Esophagus muscularis mucosa (tissue), 4 donors: ENCODE measurements at regions not wholly inside any gene's neighbourhood (a gene's known extent, or its start where the extent isn't known, plus 50 kb on each side); places are given as distances from the start of the nearest gene placed in this dataset.

Source experiments
- DNase-seq: peaks from one replicate; pipeline ENCODE4 v3.0.0-alpha.2; 2017; ENCODE audit errors: extremely low spot score
- H3K27ac ChIP-seq, 4 donors: fragments of 200-600 bp; sonication (generic); replicated peaks in 1 of 4; 1 replicate in 3 of 4; 2 replicates in 1 of 4; pipeline ENCODE4 v1.5.1; 2016 to 2019; ENCODE audit warnings: mild to moderate bottlenecking in 1 of 4
- H3K27me3 ChIP-seq, 4 donors: fragments of 200-600 bp; sonication (generic); one replicate each; pipeline versions ENCODE4 v1.5.1 to v1.6.0; 2016 to 2019
- H3K36me3 ChIP-seq, 4 donors: fragments of 200-600 bp; sonication (generic); one replicate each; pipeline ENCODE4 v1.5.1; 2016 to 2019
- H3K4me1 ChIP-seq, 4 donors: fragments of 200-600 bp; sonication (generic); one replicate each; pipeline ENCODE4 v1.5.1; 2016 to 2019
- H3K4me3 ChIP-seq, 4 donors: fragments of 200-600 bp; sonication (generic); 1 replicate in 2 of 4; 2 replicates in 2 of 4; pipeline ENCODE4 v1.5.1; 2016 to 2019; ENCODE audit warnings: mild to moderate bottlenecking in 4 of 4, moderate library complexity in 1 of 4
- H3K9me3 ChIP-seq, 4 donors: fragments of 200-600 bp; sonication (generic); 1 replicate in 3 of 4; 2 replicates in 1 of 4; pipeline ENCODE4 v1.5.1; 2016 to 2019
- EP300 ChIP-seq: sonication (generic); formaldehyde crosslinking; IDR thresholded peaks from one replicate; pipeline ENCODE4 v1.6.1; 2017; ENCODE audit warnings: antibody characterized with exemption
- POLR2A ChIP-seq: fragments of 450-650 bp; IDR thresholded peaks from one replicate; pipeline ENCODE4 v1.6.1; 2017; ENCODE audit warnings: antibody characterized with exemption, moderate library complexity, mild to moderate bottlenecking, low read depth
- POLR2AphosphoS5 ChIP-seq, 2 donors: sonication (generic); formaldehyde crosslinking; IDR thresholded peaks; one replicate each; pipeline ENCODE4 v1.6.1; 2017; ENCODE audit warnings: antibody characterized with exemption in 2 of 2
- WGBS: methylation state at CpG from one replicate; pipeline ENCODE4 v1.1.5; 2018; 5-methylcytosine and 5-hydroxymethylcytosine counted together
- intact Hi-C: fragments of 100-400 bp; cut with DNase I; formaldehyde crosslinking; loops from one replicate; pipeline ENCODE4 v1.15.1; 2023
- TF ChIP-seq, protein P1 (sequence below), 3 experiments: fragments of 200-600 bp in 2 of 3; fragments of 450-650 bp in 1 of 3; sonication (generic) in 2 of 3; IDR thresholded peaks; one replicate each; pipeline ENCODE4 v1.5.1; 2017 to 2019; ENCODE audit warnings: antibody characterized with exemption in 3 of 3, mild to moderate bottlenecking in 2 of 3, moderate library complexity in 1 of 3

DNA sequence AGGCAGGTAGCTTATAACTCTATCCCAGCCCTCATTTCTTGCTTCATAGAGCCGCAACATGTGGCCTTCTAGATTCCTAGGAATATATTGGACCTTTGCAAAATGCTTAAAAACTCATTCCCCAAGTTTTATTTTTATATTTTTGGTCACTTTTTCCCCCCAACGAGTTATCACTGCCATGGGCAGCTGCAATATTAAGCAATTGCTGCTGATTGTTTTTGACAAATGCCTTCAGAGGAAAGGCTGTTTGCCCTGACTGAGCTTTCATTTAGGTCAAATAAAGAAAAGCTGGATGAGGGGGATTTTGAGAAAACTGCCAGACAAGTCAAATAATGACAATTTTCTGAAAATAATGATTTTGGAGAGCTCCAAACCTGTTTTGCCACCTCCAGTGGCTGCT lies 976.9 kb upstream of the MBL2 start:
- H3K36me3 ChIP-seq, result no peaks in the 10 kb centered on the region
- no peak for DNase-seq
- H3K4me1 ChIP-seq, result no peaks in the 10 kb centered on the region
- H3K27me3 ChIP-seq, result no peaks in the 10 kb centered on the region
- intact Hi-C loops, result no loop called here
- H3K9me3 ChIP-seq, result peaks cover 0 to 8% (median 6%) of the 10 kb centered on the region in 4 donors
- no peak overlapping the region for H3K27ac ChIP-seq
- H3K4me3 ChIP-seq, result no peak overlapping the region
- 75% methylated on average over 2 of the region's 2 CpGs for WGBS
- TF ChIP-seq POLR2A (no peak), EP300 (no peak), POLR2AphosphoS5 (IDR thresholded peaks at IDR 0.05) (no peak)
- TF ChIP-seq, protein P1, sequence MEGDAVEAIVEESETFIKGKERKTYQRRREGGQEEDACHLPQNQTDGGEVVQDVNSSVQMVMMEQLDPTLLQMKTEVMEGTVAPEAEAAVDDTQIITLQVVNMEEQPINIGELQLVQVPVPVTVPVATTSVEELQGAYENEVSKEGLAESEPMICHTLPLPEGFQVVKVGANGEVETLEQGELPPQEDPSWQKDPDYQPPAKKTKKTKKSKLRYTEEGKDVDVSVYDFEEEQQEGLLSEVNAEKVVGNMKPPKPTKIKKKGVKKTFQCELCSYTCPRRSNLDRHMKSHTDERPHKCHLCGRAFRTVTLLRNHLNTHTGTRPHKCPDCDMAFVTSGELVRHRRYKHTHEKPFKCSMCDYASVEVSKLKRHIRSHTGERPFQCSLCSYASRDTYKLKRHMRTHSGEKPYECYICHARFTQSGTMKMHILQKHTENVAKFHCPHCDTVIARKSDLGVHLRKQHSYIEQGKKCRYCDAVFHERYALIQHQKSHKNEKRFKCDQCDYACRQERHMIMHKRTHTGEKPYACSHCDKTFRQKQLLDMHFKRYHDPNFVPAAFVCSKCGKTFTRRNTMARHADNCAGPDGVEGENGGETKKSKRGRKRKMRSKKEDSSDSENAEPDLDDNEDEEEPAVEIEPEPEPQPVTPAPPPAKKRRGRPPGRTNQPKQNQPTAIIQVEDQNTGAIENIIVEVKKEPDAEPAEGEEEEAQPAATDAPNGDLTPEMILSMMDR (IDR thresholded peaks at IDR 0.05), result no peak

DNA sequence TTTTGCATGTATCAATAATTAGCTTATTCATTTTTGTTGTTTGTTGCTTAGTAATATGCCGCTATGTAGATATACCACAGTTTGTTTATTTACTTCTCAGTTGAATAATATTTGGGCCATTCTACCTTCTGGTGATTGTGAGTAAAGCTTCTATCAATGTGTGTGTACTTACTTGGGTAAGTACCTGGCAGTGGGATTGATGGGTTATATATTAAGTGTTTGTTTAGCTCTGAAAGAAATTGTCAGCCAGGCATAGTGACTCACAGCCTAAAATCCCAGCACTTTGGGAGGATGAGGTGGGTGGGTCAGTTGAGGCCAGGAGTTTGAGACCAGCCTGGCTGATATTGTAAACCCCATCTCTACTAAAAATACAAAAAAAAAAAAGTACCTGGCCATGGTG lies 975.7 kb upstream of the MBL2 start:
- Histone ChIP-seq H3K27ac (no peak overlapping the region), H3K4me1 (no peaks in the 10 kb centered on the region), H3K4me3 (no peak overlapping the region), H3K9me3 (peaks cover 0 to 8% (median 6%) of the 10 kb centered on the region in 4 donors), H3K27me3 (no peaks in the 10 kb centered on the region), H3K36me3 (no peaks in the 10 kb centered on the region)
- 100% methylated on average over 1 of the region's 1 CpG for WGBS
- intact Hi-C loops, result no loop called here
- no peak for DNase-seq
- TF ChIP-seq POLR2AphosphoS5 (IDR thresholded peaks at IDR 0.05) (no peak), POLR2A (no peak), EP300 (no peak)
- TF ChIP-seq, protein P1 (IDR thresholded peaks at IDR 0.05), result no peak

DNA sequence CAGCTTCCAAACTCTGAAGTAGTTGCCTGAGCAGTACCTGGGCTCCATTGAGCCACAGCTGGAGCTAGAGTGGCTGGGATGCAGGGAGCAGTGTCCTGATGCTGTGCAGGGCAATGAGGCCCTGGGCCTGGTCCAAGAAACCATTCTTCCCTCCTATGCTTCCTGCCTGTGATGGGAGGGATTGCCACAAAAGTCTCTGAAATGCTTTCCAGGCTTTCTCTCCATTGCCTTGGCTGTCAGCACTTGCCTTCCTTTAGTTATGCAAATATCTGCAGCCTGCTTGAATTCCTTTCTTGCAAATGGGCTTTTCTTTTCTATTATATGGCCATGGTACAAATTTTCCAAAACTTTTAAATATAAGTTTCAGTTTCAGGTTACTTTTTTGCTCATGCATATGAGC lies 972.2 kb upstream of the MBL2 start:
- no peak overlapping the region for H3K27ac ChIP-seq
- H3K4me3 ChIP-seq, result no peak overlapping the region
- TF ChIP-seq EP300, result no peak
- TF ChIP-seq, protein P1 (IDR thresholded peaks at IDR 0.05), result no peak
- TF ChIP-seq POLR2A, result no peak
- no peak for TF ChIP-seq POLR2AphosphoS5 (IDR thresholded peaks at IDR 0.05)
- H3K36me3 ChIP-seq, result no peaks in the 10 kb centered on the region
- intact Hi-C loops, result no loop called here
- H3K27me3 ChIP-seq, result no peaks in the 10 kb centered on the region
- DNase-seq, result no peak
- no peaks in the 10 kb centered on the region for H3K4me1 ChIP-seq
- peaks cover 0 to 7% (median 6%) of the 10 kb centered on the region in 4 donors for H3K9me3 ChIP-seq

DNA sequence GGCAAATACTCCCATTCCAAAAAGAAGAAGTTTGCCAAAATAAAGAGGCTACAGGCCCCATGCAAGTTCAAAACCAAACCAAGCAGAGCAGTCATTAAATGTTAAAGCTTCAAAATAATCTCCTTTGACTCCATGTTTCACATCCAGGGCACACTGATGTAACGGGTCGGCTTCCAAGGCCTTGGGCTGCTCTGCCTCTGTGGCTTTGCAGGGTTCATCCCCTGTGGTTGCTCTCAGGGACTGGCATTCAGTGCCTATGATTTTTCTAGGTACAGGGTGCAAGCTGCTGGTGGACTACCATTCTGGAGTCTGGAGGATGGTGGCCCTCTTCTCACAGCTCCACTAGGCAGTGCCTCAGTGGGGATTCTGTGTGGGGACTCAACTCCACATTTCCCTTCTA lies 971.6 kb upstream of the MBL2 start:
- no peaks in the 10 kb centered on the region for H3K4me1 ChIP-seq
- intact Hi-C loops, result no loop called here
- H3K36me3 ChIP-seq, result no peaks in the 10 kb centered on the region
- H3K9me3 ChIP-seq, result peaks cover 0 to 2% (median 1%) of the 10 kb centered on the region in 4 donors
- no peak overlapping the region for H3K27ac ChIP-seq
- no peak overlapping the region for H3K4me3 ChIP-seq
- no CpG with 5 or more reads among the region's 2 CpGs for WGBS
- no peak for DNase-seq
- H3K27me3 ChIP-seq, result no peaks in the 10 kb centered on the region
- TF ChIP-seq, protein P1 (IDR thresholded peaks at IDR 0.05), result no peak
- TF ChIP-seq EP300, result no peak
- TF ChIP-seq POLR2AphosphoS5 (IDR thresholded peaks at IDR 0.05), result no peak
- no peak for TF ChIP-seq POLR2A

DNA sequence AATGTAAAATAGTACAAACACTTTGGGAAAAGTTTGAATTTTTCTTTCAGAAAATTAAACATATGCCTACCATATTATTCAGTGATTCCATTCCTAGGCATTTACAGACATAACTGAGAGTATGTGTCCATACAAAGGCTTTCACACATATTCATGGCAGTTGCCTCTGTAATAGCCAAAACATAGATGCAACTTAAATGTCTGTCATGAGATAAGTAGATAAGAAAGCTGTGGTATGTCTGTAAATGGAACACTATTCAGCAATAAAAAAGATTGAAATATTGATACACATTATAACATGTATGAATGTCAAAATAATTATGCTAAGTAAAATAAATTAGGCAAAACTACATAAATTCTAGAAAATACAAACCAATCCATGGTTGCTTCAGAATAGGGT lies 964.5 kb upstream of the MBL2 start:
- Histone ChIP-seq H3K36me3 (no peaks in the 10 kb centered on the region), H3K4me3 (no peak overlapping the region), H3K27me3 (no peaks in the 10 kb centered on the region), H3K4me1 (no peaks in the 10 kb centered on the region), H3K9me3 (no peaks in the 10 kb centered on the region), H3K27ac (no peak overlapping the region)
- intact Hi-C loops, result no loop called here
- DNase-seq, result no peak
- no peak for TF ChIP-seq EP300
